22Rv1 (cell line): ENCODE measurements at regions not wholly inside any gene's neighbourhood (a gene's known extent, or its start where the extent isn't known, plus 50 kb on each side); places are given as distances from the start of the nearest gene placed in this dataset.

Experiments used
- CTCF ChIP-seq: fragments of 450-650 bp; IDR thresholded peaks from 2 replicates; pipeline ENCODE4 v1.5.1; 2017; ENCODE audit warnings: mild to moderate bottlenecking
- ZFX ChIP-seq: fragments of 450-650 bp; IDR thresholded peaks from 2 replicates; pipeline ENCODE4 v1.6.1; 2017; ENCODE audit warnings: antibody characterized with exemption, borderline replicate concordance

DNA sequence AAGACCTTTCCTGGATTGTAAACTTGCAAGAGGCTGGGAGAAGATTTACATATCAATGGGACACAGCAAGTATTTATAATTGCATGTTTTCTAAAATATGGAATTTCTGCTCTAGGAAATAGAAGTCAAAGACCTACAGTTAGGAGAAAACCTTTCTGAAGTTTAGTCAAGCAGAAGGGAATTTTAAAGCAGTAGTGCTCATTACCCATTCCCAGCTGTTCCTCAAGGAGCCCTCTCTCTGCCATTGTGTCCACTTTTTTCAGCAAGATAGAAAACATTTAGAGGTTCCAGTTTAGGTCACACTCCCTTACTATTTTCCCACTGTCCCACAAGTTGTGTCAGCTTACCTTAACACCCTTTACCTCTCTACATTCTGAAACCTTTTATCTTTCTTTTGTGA, 584.0 kb upstream of the CHAC2 start:
- TF ChIP-seq CTCF (no peak), ZFX (no peak)
